Retinal pigment epithelial cell (primary cell): ENCODE measurements at regions not wholly inside any gene's neighbourhood (a gene's known extent, or its start where the extent isn't known, plus 50 kb on each side); places are given as distances from the start of the nearest gene placed in this dataset.

ENCODE experiments used
- DNase-seq: peaks from one replicate; pipeline ENCODE4 v3.0.0-alpha.2; 2010; ENCODE audit warnings: low read depth
- H3K4me3 ChIP-seq: 2 replicates; pipeline ENCODE4 v1.5.1; 2011; ENCODE audit warnings: mild to moderate bottlenecking, low read length, control low read depth, moderate library complexity
- CTCF ChIP-seq: conservative IDR thresholded peaks from 2 replicates; pipeline ENCODE4 v1.5.1; 2011; ENCODE audit warnings: low read depth, low read length, control low read depth, inconsistent platforms

- no peak for DNase-seq
- no peak for TF ChIP-seq CTCF
- no peak overlapping the region for H3K4me3 ChIP-seq
Measured at GRCh38 chr5:50978924-50979323, 312.5 kb downstream of the PARP8 start.

GRCh38 chr5:50984640-50985039 is 318.2 kb downstream of the PARP8 start:
- H3K4me3 ChIP-seq = no peak overlapping the region
- TF ChIP-seq CTCF = no peak
- no peak for DNase-seq

GRCh38 chr5:50990296-50990924 is 324.0 kb downstream of the PARP8 start:
- DNase-seq = no peak
- H3K4me3 ChIP-seq = no peak overlapping the region
- TF ChIP-seq CTCF = no peak

GRCh38 chr5:50995285-50995942 is 329.0 kb downstream of the PARP8 start:
- no peak overlapping the region for H3K4me3 ChIP-seq
- DNase-seq = no peak

GRCh38 chr5:51001227-51001923 is 334.9 kb downstream of the PARP8 start:
- DNase-seq = no peak
- H3K4me3 ChIP-seq = no peak overlapping the region
- TF ChIP-seq CTCF = no peak

More at GRCh38 chr5:50995285-50995942, 329.0 kb downstream of the PARP8 start:
- TF ChIP-seq CTCF = no peak

- TF ChIP-seq CTCF = no peak
- DNase-seq = no peak
Measured at GRCh38 chr5:51002368-51002767, 335.9 kb downstream of the PARP8 start.

More at GRCh38 chr5:51002368-51002767, 335.9 kb downstream of the PARP8 start:
- H3K4me3 ChIP-seq = no peak overlapping the region
